WERI-Rb-1 (cell line): ENCODE measurements at regions not wholly inside any gene's neighbourhood (a gene's known extent, or its start where the extent isn't known, plus 50 kb on each side); places are given as distances from the start of the nearest gene placed in this dataset.
"Not testable (repeated sequence)": the region's sequence is repeated elsewhere in the genome, so short reads cannot be mapped to it uniquely, and the experiment has no call there.

Experiments
- DNase-seq: peaks from one replicate; pipeline ENCODE4 v3.0.0-alpha.2; 2020
- H3K27ac ChIP-seq: fragments of 250-450 bp; sonication (Bioruptor Pico); 2 replicates; pipeline ENCODE4 v1.5.1; 2020; ENCODE audit warnings: mild to moderate bottlenecking, moderate library complexity
- H3K27me3 ChIP-seq: fragments of 250-450 bp; sonication (Bioruptor Pico); 2 replicates; pipeline ENCODE4 v1.5.1; 2021; ENCODE audit warnings: mild to moderate bottlenecking, low read depth, moderate library complexity; ENCODE audit not compliant: insufficient read depth, severe bottlenecking
- H3K36me3 ChIP-seq: fragments of 250-450 bp; sonication (Bioruptor Pico); 2 replicates; pipeline ENCODE4 v1.5.1; 2020; ENCODE audit warnings: mild to moderate bottlenecking, moderate library complexity
- H3K4me3 ChIP-seq: 2 replicates; pipeline ENCODE4 v1.5.1; 2011; ENCODE audit warnings: low read depth, mild to moderate bottlenecking, control low read depth, low read length
- H3K9me3 ChIP-seq: fragments of 250-450 bp; sonication (Bioruptor Pico); 2 replicates; pipeline ENCODE4 v1.5.1; 2021; ENCODE audit warnings: mild to moderate bottlenecking, moderate library complexity; ENCODE audit not compliant: severe bottlenecking
- TF ChIP-seq, protein P1 (sequence below): IDR thresholded peaks from 2 replicates; pipeline ENCODE4 v1.5.1; 2011; ENCODE audit warnings: low read depth, mild to moderate bottlenecking, control low read depth, inconsistent platforms, low read length

DNA sequence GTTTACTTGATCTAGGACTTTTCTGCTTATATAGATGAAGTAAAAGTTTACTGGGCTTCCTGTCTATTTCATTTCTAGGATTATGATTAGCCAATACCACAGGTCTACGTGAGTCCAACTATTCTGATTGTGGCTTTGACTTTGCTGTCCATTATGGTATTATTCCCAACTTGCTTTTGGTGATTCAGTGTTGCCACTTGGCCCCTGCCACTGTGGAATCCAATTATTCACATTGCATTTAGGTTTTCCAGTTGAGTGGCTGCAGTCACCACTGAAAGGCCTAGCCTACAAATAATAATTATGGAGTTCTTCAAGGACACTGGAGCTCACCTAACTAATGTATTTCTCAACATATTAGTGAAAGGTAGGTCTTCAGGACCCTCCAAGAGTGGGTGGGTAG lies 574.3 kb upstream of the USP24 start:
- DNase-seq: no peak
- H3K36me3 ChIP-seq: no peaks in the 10 kb centered on the region
- TF ChIP-seq, protein P1, sequence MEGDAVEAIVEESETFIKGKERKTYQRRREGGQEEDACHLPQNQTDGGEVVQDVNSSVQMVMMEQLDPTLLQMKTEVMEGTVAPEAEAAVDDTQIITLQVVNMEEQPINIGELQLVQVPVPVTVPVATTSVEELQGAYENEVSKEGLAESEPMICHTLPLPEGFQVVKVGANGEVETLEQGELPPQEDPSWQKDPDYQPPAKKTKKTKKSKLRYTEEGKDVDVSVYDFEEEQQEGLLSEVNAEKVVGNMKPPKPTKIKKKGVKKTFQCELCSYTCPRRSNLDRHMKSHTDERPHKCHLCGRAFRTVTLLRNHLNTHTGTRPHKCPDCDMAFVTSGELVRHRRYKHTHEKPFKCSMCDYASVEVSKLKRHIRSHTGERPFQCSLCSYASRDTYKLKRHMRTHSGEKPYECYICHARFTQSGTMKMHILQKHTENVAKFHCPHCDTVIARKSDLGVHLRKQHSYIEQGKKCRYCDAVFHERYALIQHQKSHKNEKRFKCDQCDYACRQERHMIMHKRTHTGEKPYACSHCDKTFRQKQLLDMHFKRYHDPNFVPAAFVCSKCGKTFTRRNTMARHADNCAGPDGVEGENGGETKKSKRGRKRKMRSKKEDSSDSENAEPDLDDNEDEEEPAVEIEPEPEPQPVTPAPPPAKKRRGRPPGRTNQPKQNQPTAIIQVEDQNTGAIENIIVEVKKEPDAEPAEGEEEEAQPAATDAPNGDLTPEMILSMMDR: no peak

DNA sequence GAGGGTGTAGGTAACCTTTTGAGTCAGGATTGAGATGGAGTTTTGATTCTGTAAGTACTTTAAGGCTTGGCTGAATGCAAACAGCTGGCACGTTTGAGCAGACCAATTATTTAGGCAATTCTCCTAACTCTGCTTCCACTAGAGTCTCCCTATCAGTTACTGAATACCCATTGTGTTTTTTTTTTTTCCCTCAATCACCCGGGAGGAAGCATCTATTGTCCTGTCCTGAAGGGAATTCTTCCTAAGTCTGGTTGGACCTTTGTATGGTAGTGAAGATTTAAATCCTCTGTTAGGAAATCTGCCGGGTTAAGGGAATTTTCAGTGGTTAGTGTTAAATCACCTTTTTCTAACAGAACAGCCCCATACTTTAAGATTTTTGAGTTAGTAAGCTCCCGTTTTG lies 571.2 kb upstream of the USP24 start:
- Histone ChIP-seq H3K9me3 (no peaks in the 10 kb centered on the region), H3K27ac (no peak overlapping the region), H3K4me3 (no peak overlapping the region), H3K36me3 (no peaks in the 10 kb centered on the region), H3K27me3 (peaks cover 3% of the 10 kb centered on the region)
- no peak for DNase-seq
- TF ChIP-seq, protein P1: no peak

More for the DNA sequence above, 574.3 kb upstream of the USP24 start:
- Histone ChIP-seq H3K27ac (no peak overlapping the region), H3K4me3 (no peak overlapping the region), H3K9me3 (no peaks in the 10 kb centered on the region), H3K27me3 (peaks cover 3% of the 10 kb centered on the region)

DNA sequence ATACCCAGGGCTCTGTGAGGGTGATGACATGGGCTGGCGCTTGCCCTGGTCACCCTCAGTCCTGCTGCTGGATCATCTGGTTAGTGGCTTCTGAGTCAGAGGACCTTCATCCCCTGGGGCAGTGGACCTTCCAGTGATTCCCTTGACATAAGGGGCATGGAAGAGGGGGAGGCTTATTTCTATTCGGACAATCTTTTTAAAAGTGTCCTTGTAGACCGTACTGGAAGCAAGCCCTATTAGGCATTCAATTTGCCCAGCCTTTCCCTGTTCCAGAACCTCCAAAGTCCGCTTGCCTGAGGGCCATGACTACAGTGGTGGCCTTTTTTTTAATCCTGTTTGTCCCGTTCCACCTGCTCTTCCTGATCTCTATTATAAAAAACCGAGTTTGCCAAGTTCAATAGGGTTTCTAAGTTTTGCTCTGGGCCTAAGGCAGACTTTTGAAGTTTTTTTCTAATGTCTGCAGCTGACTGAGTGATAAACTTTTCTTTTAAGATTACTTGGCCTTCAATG lies 569.8 kb upstream of the USP24 start:
- not testable (repeated sequence) for H3K36me3 ChIP-seq, DNase-seq, H3K9me3 ChIP-seq, H3K27ac ChIP-seq, H3K4me3 ChIP-seq, H3K27me3 ChIP-seq

DNA sequence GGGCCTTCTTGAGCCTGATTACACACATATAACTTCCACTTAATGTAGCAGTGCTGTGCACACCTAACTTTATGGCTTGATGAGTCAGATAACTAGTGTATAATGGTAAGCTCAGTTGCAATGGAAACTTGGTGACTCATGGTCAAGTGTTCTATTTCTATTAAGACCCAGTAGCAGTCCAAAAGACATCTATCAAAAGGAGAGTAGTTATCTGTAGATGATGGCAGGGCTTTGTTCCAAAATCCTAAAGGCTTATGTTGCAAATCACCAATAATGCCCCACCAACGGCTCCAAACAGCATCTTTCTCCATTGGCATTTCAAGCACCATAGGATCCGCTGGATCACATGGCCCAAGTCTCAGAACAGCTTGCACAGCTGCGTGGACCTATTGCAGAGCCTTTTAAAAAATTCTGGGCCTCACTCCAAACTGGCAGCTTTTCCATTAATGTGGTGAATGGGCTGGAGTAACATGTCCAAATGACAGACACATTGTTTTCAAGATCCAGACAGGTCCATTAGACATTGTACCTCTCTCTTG lies 566.8 kb upstream of the USP24 start:
- Histone ChIP-seq H3K27ac (no peak overlapping the region), H3K4me3 (no peak overlapping the region), H3K27me3 (no peaks in the 10 kb centered on the region), H3K9me3 (no peaks in the 10 kb centered on the region), H3K36me3 (no peaks in the 10 kb centered on the region)
- DNase-seq: no peak
- TF ChIP-seq, protein P1: no peak

DNA sequence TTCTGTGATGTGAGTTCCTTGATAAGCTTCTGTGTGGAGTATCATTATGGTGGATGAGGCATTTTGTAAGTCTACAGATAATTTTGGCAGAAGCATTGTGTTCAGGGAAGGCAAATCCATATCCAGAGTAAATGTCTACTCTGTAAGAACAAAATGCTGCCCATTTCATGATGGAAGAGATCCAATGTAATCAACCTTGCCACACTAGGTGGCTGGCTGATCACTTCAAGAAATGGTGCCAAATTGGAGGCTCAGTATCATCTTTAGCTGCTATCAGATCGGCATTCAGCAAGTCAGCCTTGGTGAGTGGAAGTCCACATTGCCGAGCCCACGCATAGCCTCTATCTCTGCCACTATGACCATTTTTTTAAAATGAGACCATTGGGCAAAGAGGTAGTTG lies 565.8 kb upstream of the USP24 start:
- no peaks in the 10 kb centered on the region for H3K36me3 ChIP-seq
- H3K9me3 ChIP-seq: no peaks in the 10 kb centered on the region
- DNase-seq: no peak

DNA sequence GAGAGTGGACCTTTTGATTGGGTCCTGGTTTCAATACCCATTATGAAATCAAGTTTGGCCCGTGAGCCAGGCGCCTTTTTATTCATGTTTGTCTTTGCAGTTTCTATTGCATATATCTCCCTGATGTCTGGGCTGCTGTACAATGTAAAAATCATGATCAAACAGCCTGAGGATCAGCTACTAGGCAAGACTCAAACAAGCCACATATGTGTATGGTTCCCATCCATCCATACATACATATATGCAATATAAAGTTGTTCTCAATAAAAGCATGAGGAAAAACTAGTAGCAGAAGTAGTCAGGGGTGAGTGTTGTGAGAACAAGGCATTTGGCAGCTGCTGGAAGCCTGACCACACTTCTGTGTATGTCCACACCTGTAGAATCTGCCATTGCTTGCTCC lies 562.4 kb upstream of the USP24 start:
- Histone ChIP-seq H3K4me3 (no peak overlapping the region), H3K9me3 (no peaks in the 10 kb centered on the region), H3K27me3 (no peaks in the 10 kb centered on the region), H3K27ac (no peak overlapping the region), H3K36me3 (no peaks in the 10 kb centered on the region)
- DNase-seq: no peak
- TF ChIP-seq, protein P1: no peak

More for the DNA sequence above, 565.8 kb upstream of the USP24 start:
- Histone ChIP-seq H3K4me3 (no peak overlapping the region), H3K27ac (no peak overlapping the region), H3K27me3 (no peaks in the 10 kb centered on the region)
- TF ChIP-seq, protein P1: no peak
